ENCODE measurements at regions not wholly inside any gene's neighbourhood (a gene's known extent, or its start where the extent isn't known, plus 50 kb on each side); places are given as distances from the start of the nearest gene placed in this dataset.

- no peak for DNase-seq
Measured at GRCh38 chr16:64171632-64172031, 950.2 kb downstream of the CDH11 start.

GRCh38 chr16:64168371-64168770 is 953.5 kb downstream of the CDH11 start:
- DNase-seq: no peak

- DNase-seq: no peak
Measured at GRCh38 chr16:64167936-64168335, 953.9 kb downstream of the CDH11 start.

- no peak for DNase-seq
Measured at GRCh38 chr16:64165368-64165767, 956.5 kb downstream of the CDH11 start.

- DNase-seq: no peak
Measured at GRCh38 chr16:64162613-64163375, 959.1 kb downstream of the CDH11 start.

GRCh38 chr16:64159976-64160375 is 961.9 kb downstream of the CDH11 start:
- peak; percentile 23 to 64 (median 38) for DNase-seq

GRCh38 chr16:64158941-64159588 is 962.8 kb downstream of the CDH11 start:
- no peak for DNase-seq

- no peak for DNase-seq
Measured at GRCh38 chr16:64153718-64154117, 968.1 kb downstream of the CDH11 start.

GRCh38 chr16:64151990-64152767 is 969.7 kb downstream of the CDH11 start:
- DNase-seq: peak in 1 of 3 donors; percentile 3

- DNase-seq: peak in 1 of 3 donors; percentile 2
Measured at GRCh38 chr16:64150193-64150592, 971.7 kb downstream of the CDH11 start.

- DNase-seq: no peak
Measured at GRCh38 chr16:64149756-64150155, 972.1 kb downstream of the CDH11 start.

- DNase-seq: no peak
Measured at GRCh38 chr16:64148356-64148755, 973.5 kb downstream of the CDH11 start.

GRCh38 chr16:64147941-64148340 is 973.9 kb downstream of the CDH11 start:
- DNase-seq: no peak

GRCh38 chr16:64144617-64145016 is 977.2 kb downstream of the CDH11 start:
- no peak for DNase-seq

GRCh38 chr16:64138621-64139020 is 983.2 kb downstream of the CDH11 start:
- DNase-seq: no peak

- no peak for DNase-seq
Measured at GRCh38 chr16:64138006-64138405, 983.9 kb downstream of the CDH11 start.

- no peak for DNase-seq
Measured at GRCh38 chr16:64136743-64137142, 985.1 kb downstream of the CDH11 start.

- no peak for DNase-seq
Measured at GRCh38 chr16:64136314-64136713, 985.5 kb downstream of the CDH11 start.

- peak in 2 of 3 donors; percentile 42 to 67 for DNase-seq
Measured at GRCh38 chr16:64133366-64133765, 988.5 kb downstream of the CDH11 start.

GRCh38 chr16:64132759-64133361 is 989.0 kb downstream of the CDH11 start:
- peak in 2 of 3 donors; percentile 16 to 46 for DNase-seq

GRCh38 chr16:64132190-64132589 is 989.7 kb downstream of the CDH11 start:
- DNase-seq: no peak

- DNase-seq: no peak
Measured at GRCh38 chr16:64131423-64131822, 990.4 kb downstream of the CDH11 start.

Data from muscle of back (tissue), 3 donors.